IMR-90 (cell line): ENCODE measurements at regions not wholly inside any gene's neighbourhood (a gene's known extent, or its start where the extent isn't known, plus 50 kb on each side); places are given as distances from the start of the nearest gene placed in this dataset.
"Not testable (repeated sequence)": the region's sequence is repeated elsewhere in the genome, so short reads cannot be mapped to it uniquely, and the experiment has no call there.

Experiments used
- ATAC-seq: fragments of 200-7000 bp; cut with Tn5 transposase; 2 replicates; pipeline ENCODE4 v1.9.1; 2020; ENCODE audit warnings: low read depth, mild to moderate bottlenecking, moderate library complexity
- BruUV-seq: library from RNA; stranded (reverse); fragments of 400-500 nt; replicated peaks from 2 replicates; lab custom pipeline; 2021; lab: Mats Ljungman, UMichigan
- CTCF ChIA-PET: fragments of 300-600 bp; formaldehyde crosslinking; extraction: SDS; loops from one replicate; lab custom pipeline; 2021; ENCODE audit warnings: antibody characterized with exemption; lab: Yijun Ruan, JAX
- POLR2A ChIA-PET: fragments of 300-600 bp; sonication (Branson Sonifier 250); formaldehyde crosslinking; loops from one replicate; lab custom pipeline; 2022; ENCODE audit warnings: antibody characterized with exemption; ENCODE audit not compliant: unreplicated experiment; lab: Charles Lee
- DNase-seq: peaks from one replicate; pipeline ENCODE4 v3.0.0; 2013
- H2AFZ ChIP-seq: replicated peaks from 2 replicates; pipeline ENCODE3; 2013; ENCODE audit warnings: low read length, mild to moderate bottlenecking; ENCODE audit not compliant: poor library complexity
- H2AK5ac ChIP-seq: 2 replicates; pipeline ENCODE4 v1.6.1; 2013; ENCODE audit warnings: low read depth, low read length, inconsistent platforms
- H2AK9ac ChIP-seq: replicated peaks from 2 replicates; pipeline ENCODE3; 2013; ENCODE audit warnings: mild to moderate bottlenecking, low read depth, low read length, moderate library complexity; ENCODE audit not compliant: poor library complexity
- H2BK120ac ChIP-seq: 2 replicates; pipeline ENCODE4 v1.6.1; 2013; ENCODE audit warnings: low read depth, low read length, inconsistent platforms
- H2BK15ac ChIP-seq: 3 replicates; pipeline ENCODE4 v1.6.1; 2013; ENCODE audit warnings: low read depth, low read length, inconsistent platforms
- H2BK20ac ChIP-seq: 2 replicates; pipeline ENCODE4 v1.6.1; 2013; ENCODE audit warnings: low read depth, mild to moderate bottlenecking, inconsistent platforms, low read length, moderate library complexity
- H2BK5ac ChIP-seq: 2 replicates; pipeline ENCODE4 v1.6.1; 2013; ENCODE audit warnings: mild to moderate bottlenecking, low read depth, low read length, inconsistent platforms; ENCODE audit not compliant: poor library complexity, severe bottlenecking
- H3K14ac ChIP-seq: replicated peaks from 2 replicates; pipeline ENCODE4 v1.6.1; 2013; ENCODE audit warnings: low read depth, low read length, inconsistent platforms
- H3K18ac ChIP-seq: 2 replicates; pipeline ENCODE4 v1.6.1; 2013; ENCODE audit warnings: low read depth, low read length, control low read depth
- H3K23ac ChIP-seq: 2 replicates; pipeline ENCODE4 v1.6.1; 2013; ENCODE audit warnings: low read depth, low read length, inconsistent platforms
- H3K27ac ChIP-seq: 2 replicates; pipeline ENCODE4 v1.5.1; 2013; ENCODE audit warnings: mild to moderate bottlenecking, control low read depth, low read length; ENCODE audit not compliant: insufficient read depth
- H3K27me3 ChIP-seq: 2 replicates; pipeline ENCODE4 v1.6.1; 2013; ENCODE audit warnings: low read length; ENCODE audit not compliant: control insufficient read depth, insufficient read depth
- H3K36me3 ChIP-seq: 2 replicates; pipeline ENCODE4 v1.6.1; 2013; ENCODE audit warnings: low read length, mixed read lengths; ENCODE audit not compliant: control insufficient read depth, insufficient read depth
- H3K4ac ChIP-seq: 2 replicates; pipeline ENCODE4 v1.6.1; 2013; ENCODE audit warnings: low read depth, low read length, inconsistent platforms
- H3K4me1 ChIP-seq: 2 replicates; pipeline ENCODE4 v1.6.1; 2013; ENCODE audit warnings: low read length, mixed read lengths; ENCODE audit not compliant: control insufficient read depth, insufficient read depth
- H3K4me2 ChIP-seq: 2 replicates; pipeline ENCODE4 v1.6.1; 2013; ENCODE audit warnings: low read depth, mild to moderate bottlenecking, control low read depth, low read length, moderate library complexity
- H3K4me3 ChIP-seq: 2 replicates; pipeline ENCODE4 v1.5.1; 2013; ENCODE audit warnings: low read depth, mild to moderate bottlenecking, control low read depth, low read length, moderate library complexity; ENCODE audit not compliant: insufficient read depth
- H3K56ac ChIP-seq: 2 replicates; pipeline ENCODE4 v1.6.1; 2013; ENCODE audit warnings: low read length, inconsistent platforms; ENCODE audit not compliant: insufficient read depth; ENCODE audit errors: extremely low read depth
- H3K79me1 ChIP-seq, 2 experiments: 2 replicates each; pipeline ENCODE4 v1.6.1; 2013; ENCODE audit warnings: low read length in 2 of 2, inconsistent platforms in 1 of 2, low read depth in 1 of 2
- H3K9ac ChIP-seq: 2 replicates; pipeline ENCODE4 v1.6.1; 2013; ENCODE audit warnings: low read depth, low read length, control low read depth
- H3K9me1 ChIP-seq: 2 replicates; pipeline ENCODE4 v1.6.1; 2013; ENCODE audit warnings: low read length, inconsistent platforms; ENCODE audit not compliant: insufficient read depth
- H3K9me3 ChIP-seq: 2 replicates; pipeline ENCODE4 v1.6.1; 2013; ENCODE audit warnings: low read length; ENCODE audit not compliant: control insufficient read depth, insufficient read depth
- H4K20me1 ChIP-seq: 2 replicates; pipeline ENCODE4 v1.6.1; 2013; ENCODE audit warnings: low read length, inconsistent platforms; ENCODE audit not compliant: insufficient read depth
- H4K5ac ChIP-seq: 2 replicates; pipeline ENCODE4 v1.6.1; 2013; ENCODE audit warnings: mild to moderate bottlenecking, low read depth, low read length, control low read depth
- H4K8ac ChIP-seq, 2 experiments: 2 replicates each; pipeline ENCODE4 v1.6.1; 2013; ENCODE audit warnings: low read depth in 2 of 2, low read length in 2 of 2, control low read depth in 1 of 2, inconsistent platforms in 1 of 2
- H4K91ac ChIP-seq: 2 replicates; pipeline ENCODE4 v1.6.1; 2013; ENCODE audit warnings: low read depth, low read length, inconsistent platforms; ENCODE audit not compliant: insufficient read depth
- WGBS, 2 experiments: methylation state at CpG; one replicate each; pipeline versions ENCODE4 v1.1.5 to v1.1.7; 2013; ENCODE audit warnings: missing lambda C conversion rate in 2 of 2; ENCODE audit not compliant: insufficient read length in 1 of 2; ENCODE audit errors: extremely low coverage in 2 of 2; 5-methylcytosine and 5-hydroxymethylcytosine counted together
- dilution Hi-C: fragments of 300-500 bp; cut with HindIII; formaldehyde crosslinking; loops from one replicate; pipeline ENCODE4 v1.14.3; 2018; ENCODE audit warnings: low sequenced_read_pairs; ENCODE audit not compliant: unreplicated experiment
- in situ Hi-C: fragments of 300-500 bp; cut with MboI; formaldehyde crosslinking; loops from 3 replicates; pipeline ENCODE4 v1.14.3; 2019; ENCODE audit warnings: low sequenced_read_pairs, inconsistent platforms, mixed read lengths
- intact Hi-C: fragments of 100-400 bp; cut with micrococcal nuclease; formaldehyde crosslinking; loops from 2 replicates; pipeline ENCODE4 v1.10.0; 2022

DNA sequence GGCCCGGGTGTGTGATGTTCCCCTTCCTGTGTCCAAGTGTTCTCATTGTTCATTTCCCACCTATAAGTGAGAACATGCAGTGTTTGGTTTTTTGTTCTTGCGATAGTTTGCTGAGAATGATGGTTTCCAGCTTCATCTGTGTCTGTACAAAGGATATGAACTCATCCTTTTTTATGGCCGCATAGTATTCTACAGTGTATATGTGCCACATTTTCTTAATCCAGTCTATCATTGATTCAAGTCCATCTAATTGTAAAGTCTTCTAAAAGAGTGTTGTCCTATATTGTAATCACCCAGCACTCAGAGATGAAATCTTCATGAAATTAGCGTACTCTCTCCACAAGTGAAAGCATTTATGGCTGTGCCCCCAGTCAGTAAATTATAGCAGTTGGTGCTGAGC lies 1096.6 kb downstream of the UQCRFS1 start:
- H3K9ac ChIP-seq, H2BK20ac ChIP-seq, H3K18ac ChIP-seq, H2BK120ac ChIP-seq, H3K9me1 ChIP-seq, H3K27ac ChIP-seq, H3K27me3 ChIP-seq, H3K56ac ChIP-seq, H3K4me3 ChIP-seq, H2BK5ac ChIP-seq, H3K23ac ChIP-seq, H2AK5ac ChIP-seq, H4K91ac ChIP-seq, H4K8ac ChIP-seq, H3K79me1 ChIP-seq, H2AK9ac ChIP-seq, in situ Hi-C loops, H3K4me1 ChIP-seq, H4K20me1 ChIP-seq, BruUV-seq, DNase-seq, CTCF ChIA-PET, POLR2A ChIA-PET, H2AFZ ChIP-seq, H3K14ac ChIP-seq, H3K4ac ChIP-seq, H2BK15ac ChIP-seq, H3K4me2 ChIP-seq, dilution Hi-C loops, H3K36me3 ChIP-seq, H4K5ac ChIP-seq, intact Hi-C loops, ATAC-seq: not testable (repeated sequence)
- WGBS, 2 experiments, result 50% methylated on average over 1 of the region's 4 CpGs; no CpG with 5 or more reads in 1 of the 2 experiments
- peaks cover 13% of the 10 kb centered on the region for H3K9me3 ChIP-seq
